Stimulated activated naive CD8-positive, alpha-beta T cell treated with anti-CD3 and anti-CD28 coated beads, Interleukin-15, Interleukin-2, amounts not matched to agents 100 ng/mL and 50 ng/mL, for 24 hours (primary cell): ENCODE measurements at regions not wholly inside any gene's neighbourhood (a gene's known extent, or its start where the extent isn't known, plus 50 kb on each side); places are given as distances from the start of the nearest gene placed in this dataset.
A peak's percentile ranks its signal among the peaks of the same experiment; 100 is the strongest.

ENCODE experiments used
- H3K27ac Mint-ChIP-seq: one replicate; pipeline ENCODE4 v1.8.0; 2021; ENCODE audit warnings: mild to moderate bottlenecking, mixed read lengths
- H3K27me3 Mint-ChIP-seq: one replicate; pipeline ENCODE4 v1.8.0; 2021; ENCODE audit warnings: mixed read lengths
- H3K36me3 Mint-ChIP-seq: one replicate; pipeline ENCODE4 v1.8.0; 2021; ENCODE audit warnings: low read depth, mixed read lengths
- H3K4me1 Mint-ChIP-seq: one replicate; pipeline ENCODE4 v1.8.0; 2021; ENCODE audit warnings: low read depth, mixed read lengths
- H3K4me3 Mint-ChIP-seq: one replicate; pipeline ENCODE4 v1.8.0; 2021; ENCODE audit warnings: mild to moderate bottlenecking, mixed read lengths
- H3K9me3 Mint-ChIP-seq: one replicate; pipeline ENCODE4 v1.8.0; 2021; ENCODE audit warnings: mixed read lengths

DNA sequence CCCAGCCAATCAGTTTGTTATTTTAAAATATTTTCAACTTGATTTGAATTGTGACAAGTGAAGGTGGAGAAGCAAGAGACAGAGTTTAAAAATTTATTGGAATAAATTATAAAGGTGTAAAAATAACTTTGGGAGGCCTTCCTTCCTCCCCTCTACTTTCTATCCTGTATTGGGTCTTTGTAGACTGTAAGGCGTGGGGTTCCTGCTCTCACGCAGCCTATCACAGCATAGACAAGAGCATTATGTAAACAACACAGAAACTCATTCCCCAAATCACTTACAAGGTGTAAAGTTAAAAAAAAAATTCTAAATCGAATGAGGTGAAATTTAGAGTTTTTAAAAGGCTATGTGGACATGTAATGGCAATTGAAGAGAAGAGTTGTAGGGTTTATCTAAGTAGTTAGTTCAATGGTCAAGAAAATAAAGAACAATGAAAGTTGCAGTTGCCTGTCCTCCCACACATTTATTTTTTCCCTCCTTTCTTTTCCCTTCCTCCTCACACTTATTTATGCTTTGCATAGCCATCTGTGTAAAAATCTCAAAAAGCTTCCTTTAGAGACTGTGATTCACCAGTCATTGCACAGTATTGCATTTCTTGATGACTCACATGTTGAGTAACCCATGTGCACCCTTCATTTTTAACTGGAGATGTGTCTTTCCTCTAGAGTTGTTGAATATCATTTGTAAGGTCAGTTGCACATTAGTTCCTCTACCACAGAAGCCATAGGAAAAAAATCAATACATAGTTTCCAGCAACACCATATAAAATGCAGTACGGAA, 242.2 kb downstream of the PTPRC start:
- Mint-ChIP-seq H3K27me3 (no peaks in the 10 kb centered on the region), H3K9me3 (peaks cover 17% of the 10 kb centered on the region), H3K27ac (peak overlapping the region; percentile 93), H3K4me1 (peaks cover 52% of the 10 kb centered on the region), H3K36me3 (peaks cover 25% of the 10 kb centered on the region), H3K4me3 (peak overlapping the region; percentile 72)

DNA sequence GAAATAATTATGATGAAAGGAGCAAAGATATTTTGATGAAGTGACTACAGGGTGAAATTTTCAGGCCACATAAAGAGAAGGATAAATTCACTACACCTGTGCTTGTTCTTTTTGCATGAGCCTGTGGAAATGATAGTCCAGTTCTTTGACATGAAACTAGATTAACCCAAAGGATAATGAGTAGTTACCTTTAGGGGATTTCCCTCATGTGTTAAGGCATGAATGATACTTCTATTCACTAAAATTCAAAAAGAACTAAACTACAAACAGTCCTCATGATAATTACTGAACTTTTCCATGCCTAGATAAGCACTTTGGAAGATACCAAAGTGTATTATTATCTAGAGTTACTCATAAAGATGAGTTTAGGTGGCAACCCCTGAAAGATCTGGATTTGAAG, 244.3 kb downstream of the PTPRC start:
- Mint-ChIP-seq H3K27ac (peak overlapping the region; percentile 45), H3K4me3 (no peak overlapping the region), H3K27me3 (no peaks in the 10 kb centered on the region), H3K4me1 (peaks cover 58% of the 10 kb centered on the region), H3K9me3 (peaks cover 14% of the 10 kb centered on the region), H3K36me3 (peaks cover 20% of the 10 kb centered on the region)

DNA sequence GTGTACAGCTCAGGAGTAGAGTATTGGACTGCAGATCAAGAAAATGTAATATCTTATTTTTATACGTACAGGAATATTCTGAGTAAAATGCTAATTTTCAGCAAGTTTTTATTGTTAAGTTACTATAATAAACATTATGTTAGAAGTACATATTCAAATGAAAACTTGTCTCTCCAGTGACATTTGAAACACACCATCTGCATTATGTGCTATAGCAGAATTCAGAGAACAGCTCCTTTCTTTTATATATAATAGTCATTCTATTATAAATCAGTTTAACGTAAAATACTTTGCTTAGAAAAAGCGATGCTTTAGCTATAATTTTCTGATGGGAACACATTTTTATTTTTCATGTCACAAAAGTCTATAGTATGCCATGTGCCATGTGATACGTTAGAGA, 249.0 kb downstream of the PTPRC start:
- Mint-ChIP-seq H3K27me3 (no peaks in the 10 kb centered on the region), H3K4me1 (peaks cover 23% of the 10 kb centered on the region), H3K27ac (no peak overlapping the region), H3K36me3 (peaks cover 8% of the 10 kb centered on the region), H3K4me3 (no peak overlapping the region), H3K9me3 (no peaks in the 10 kb centered on the region)

DNA sequence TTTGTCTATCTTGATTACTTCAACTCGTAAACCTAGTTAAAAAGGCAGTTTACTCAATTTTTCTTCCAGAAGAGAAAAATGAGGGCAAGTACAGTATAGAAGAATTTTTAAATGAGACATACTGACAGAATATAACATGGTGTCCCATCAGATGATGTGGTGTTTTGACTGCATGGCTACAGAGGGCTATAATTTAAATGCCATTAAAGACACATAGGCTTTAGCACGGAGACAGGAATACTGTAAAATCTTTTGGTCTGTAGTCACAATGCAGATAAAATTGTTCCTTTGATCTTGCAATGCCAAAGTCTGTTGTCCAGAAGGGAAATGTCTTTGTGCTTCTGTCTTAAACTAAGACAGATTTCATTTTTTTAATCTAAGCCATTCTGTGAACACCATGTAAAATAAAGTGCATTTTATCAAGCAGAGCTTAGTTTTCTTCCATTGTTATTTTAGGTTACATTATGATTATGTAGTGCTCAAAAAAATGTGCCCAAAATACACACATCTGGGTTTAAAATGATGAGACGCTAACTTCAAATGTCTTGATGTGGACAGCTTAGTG, 249.6 kb downstream of the PTPRC start:
- H3K36me3 Mint-ChIP-seq: peaks cover 14% of the 10 kb centered on the region
- H3K4me1 Mint-ChIP-seq: peaks cover 19% of the 10 kb centered on the region
- H3K27me3 Mint-ChIP-seq: no peaks in the 10 kb centered on the region
- no peak overlapping the region for H3K27ac Mint-ChIP-seq
- no peaks in the 10 kb centered on the region for H3K9me3 Mint-ChIP-seq
- no peak overlapping the region for H3K4me3 Mint-ChIP-seq

DNA sequence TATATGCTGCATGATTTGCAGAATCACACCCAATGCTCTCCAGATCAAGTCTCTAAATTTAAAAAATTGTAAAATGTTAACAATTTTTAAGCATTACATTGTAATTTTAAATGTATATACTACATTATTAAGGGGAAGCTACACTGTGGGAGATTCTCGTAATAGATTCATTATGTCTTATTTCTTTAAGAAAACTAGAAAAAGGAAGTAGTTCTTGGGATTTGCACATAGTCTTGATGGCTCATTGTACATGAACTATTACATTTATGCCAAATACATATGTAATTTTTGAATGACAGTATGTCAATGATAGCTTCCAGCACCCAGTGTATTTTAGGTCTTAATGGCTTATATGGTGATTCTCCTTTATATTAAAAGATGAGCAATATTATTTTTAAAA, 250.3 kb downstream of the PTPRC start:
- no peak overlapping the region for H3K4me3 Mint-ChIP-seq
- no peaks in the 10 kb centered on the region for H3K9me3 Mint-ChIP-seq
- no peak overlapping the region for H3K27ac Mint-ChIP-seq
- H3K4me1 Mint-ChIP-seq: peaks cover 19% of the 10 kb centered on the region
- H3K36me3 Mint-ChIP-seq: peaks cover 19% of the 10 kb centered on the region
- H3K27me3 Mint-ChIP-seq: no peaks in the 10 kb centered on the region

DNA sequence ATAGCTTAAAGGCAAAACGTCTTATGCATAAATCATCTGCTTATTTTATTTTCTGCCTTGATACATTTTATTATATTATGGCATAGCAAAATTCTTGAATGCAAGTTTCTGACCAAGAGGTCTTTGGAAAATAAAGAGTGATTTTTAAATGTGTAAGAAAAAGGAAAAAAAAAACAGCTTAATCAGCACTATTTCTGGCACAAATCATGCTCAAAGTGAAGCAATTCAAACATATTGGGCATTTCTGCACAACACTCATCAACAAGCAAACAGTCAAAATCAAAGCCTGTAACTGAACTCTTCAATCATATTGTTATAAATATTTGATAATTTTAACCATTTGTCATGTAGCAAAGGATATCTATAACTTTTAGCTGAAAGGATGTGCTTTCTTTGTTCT, 250.9 kb downstream of the PTPRC start:
- Mint-ChIP-seq H3K27ac (no peak overlapping the region), H3K4me1 (peaks cover 19% of the 10 kb centered on the region), H3K36me3 (peaks cover 19% of the 10 kb centered on the region), H3K27me3 (no peaks in the 10 kb centered on the region), H3K4me3 (no peak overlapping the region), H3K9me3 (no peaks in the 10 kb centered on the region)

DNA sequence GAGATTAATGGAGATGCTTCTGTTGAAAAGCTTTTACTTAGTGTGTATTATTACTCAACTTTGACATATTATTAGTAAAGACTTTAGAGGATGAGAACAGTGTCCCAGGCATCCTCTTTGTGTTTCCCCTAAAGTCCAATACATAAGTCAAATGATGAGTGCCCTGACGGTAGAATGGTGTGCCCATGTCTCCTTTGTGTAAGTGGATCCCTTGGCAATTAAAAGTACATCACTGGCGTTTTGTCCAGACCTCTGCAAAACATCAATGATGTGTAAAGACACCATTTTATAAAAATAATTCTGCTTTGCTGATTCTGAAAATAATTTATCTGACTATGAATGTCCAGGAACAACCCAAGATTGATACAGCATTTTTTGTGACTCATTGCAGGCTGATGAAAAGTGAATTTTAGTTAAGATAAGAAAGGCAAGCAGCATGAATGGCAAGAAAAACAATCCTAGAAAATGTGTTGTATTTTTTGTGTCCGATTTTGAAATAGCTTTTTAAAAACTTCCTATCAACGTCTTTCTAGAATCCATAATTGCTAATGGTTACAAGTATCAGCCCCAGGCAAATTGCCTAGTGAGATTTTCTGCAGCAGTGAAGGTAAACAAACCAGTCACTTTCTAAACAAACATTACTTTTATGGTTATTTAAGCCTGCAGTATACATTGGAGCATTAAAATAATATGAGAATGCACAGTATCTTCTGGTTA, 251.5 kb downstream of the PTPRC start:
- Mint-ChIP-seq H3K27me3 (no peaks in the 10 kb centered on the region), H3K36me3 (peaks cover 20% of the 10 kb centered on the region), H3K4me3 (no peak overlapping the region), H3K27ac (no peak overlapping the region), H3K9me3 (no peaks in the 10 kb centered on the region), H3K4me1 (peaks cover 17% of the 10 kb centered on the region)

DNA sequence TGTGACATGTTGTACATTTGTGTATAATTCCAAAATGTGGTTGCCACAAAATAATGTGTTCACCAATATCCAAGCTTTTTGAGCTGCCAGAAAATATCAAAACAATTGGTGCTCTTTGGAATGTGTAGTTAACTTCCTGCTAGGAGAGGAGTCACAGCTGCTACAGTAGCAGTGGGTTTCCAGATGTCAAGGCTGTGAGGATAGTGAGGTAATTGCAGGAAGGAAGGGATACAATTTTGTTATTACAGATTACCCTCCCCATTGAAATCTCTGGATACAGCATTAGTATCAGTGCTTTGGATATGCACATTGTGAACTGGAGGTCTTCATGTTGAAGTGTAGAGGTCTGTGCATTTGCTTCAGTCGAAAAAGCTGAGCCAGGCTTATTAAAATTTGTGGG, 253.2 kb downstream of the PTPRC start:
- H3K4me3 Mint-ChIP-seq: no peak overlapping the region

DNA sequence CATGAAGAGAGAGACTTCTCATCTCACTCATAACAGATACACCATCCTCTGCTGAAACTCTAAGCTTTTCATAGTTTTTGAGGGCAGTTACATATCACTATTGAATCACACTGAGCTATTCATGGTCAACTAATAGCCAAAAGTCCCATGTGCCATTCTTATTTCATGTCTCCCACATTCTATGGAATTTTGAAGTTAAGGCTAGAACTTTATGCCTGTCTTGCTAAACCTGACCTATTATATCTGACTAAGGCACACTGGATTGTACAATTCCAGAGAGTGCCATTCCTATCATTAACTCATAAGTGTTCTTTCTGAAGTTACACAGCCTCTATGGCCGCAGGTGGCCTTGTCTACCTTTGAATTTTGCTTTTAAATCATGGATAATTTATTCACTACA, 254.3 kb downstream of the PTPRC start:
- H3K27ac Mint-ChIP-seq: no peak overlapping the region
- no peak overlapping the region for H3K4me3 Mint-ChIP-seq
- H3K27me3 Mint-ChIP-seq: no peaks in the 10 kb centered on the region
- H3K9me3 Mint-ChIP-seq: no peaks in the 10 kb centered on the region
- peaks cover 32% of the 10 kb centered on the region for H3K36me3 Mint-ChIP-seq
- H3K4me1 Mint-ChIP-seq: peaks cover 18% of the 10 kb centered on the region

More for the DNA sequence above, 253.2 kb downstream of the PTPRC start:
- Mint-ChIP-seq H3K27ac (no peak overlapping the region), H3K4me1 (peaks cover 14% of the 10 kb centered on the region), H3K36me3 (peaks cover 32% of the 10 kb centered on the region), H3K27me3 (no peaks in the 10 kb centered on the region), H3K9me3 (no peaks in the 10 kb centered on the region)

DNA sequence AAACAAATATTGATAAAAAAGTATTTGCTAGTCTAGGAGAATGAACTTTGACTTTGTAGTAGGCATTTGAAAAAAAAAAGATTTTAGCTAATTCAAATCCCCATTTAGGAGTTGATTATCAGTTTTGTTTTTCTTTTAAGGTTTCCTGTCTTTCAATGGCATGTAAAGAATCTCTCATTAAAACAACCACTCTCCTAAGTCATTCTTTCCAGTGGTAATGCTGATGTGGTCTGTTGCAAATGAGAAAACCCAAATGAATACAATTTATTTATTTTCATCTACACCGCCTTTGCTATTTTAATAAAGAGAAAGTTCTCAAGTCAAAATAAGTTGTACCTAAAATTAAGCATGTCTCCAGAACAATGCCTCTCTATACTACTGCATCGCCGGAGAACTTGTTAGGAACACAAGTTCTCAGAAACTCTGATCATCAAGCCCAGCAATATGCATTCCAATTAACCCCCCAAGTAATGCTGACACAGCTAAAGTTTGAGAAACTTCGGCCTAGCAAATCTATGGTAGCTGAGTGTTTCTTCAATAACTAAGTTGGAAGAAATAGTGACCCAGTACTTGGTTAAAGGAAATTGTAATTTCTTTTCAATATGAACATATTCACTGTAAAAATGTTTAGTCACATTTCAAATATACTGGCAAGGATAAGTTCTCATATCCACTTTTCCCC, 255.1 kb downstream of the PTPRC start:
- Mint-ChIP-seq H3K27me3 (no peaks in the 10 kb centered on the region), H3K4me1 (peaks cover 18% of the 10 kb centered on the region), H3K36me3 (peaks cover 32% of the 10 kb centered on the region), H3K27ac (no peak overlapping the region), H3K4me3 (no peak overlapping the region), H3K9me3 (no peaks in the 10 kb centered on the region)

DNA sequence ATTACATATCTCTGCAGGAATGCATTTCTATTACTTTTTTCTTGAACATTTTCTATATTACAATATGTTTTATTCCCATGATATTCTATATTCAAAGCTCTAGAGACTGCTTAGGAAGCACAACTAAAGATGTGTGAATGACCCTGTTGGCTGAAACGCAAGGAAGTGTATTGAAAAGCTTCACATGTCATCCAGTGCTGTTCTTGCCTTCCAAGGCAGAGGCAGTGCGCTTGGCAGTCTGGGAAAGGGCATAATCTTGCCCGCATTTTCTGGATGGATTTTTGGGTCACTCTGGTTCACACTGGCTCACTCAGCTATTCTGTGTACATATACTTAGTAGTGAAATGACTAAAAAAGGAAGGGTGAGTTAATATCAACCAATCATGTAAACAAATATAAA, 262.4 kb downstream of the PTPRC start:
- Mint-ChIP-seq H3K4me3 (no peak overlapping the region), H3K27me3 (no peaks in the 10 kb centered on the region), H3K4me1 (peaks cover 22% of the 10 kb centered on the region), H3K27ac (no peak overlapping the region), H3K9me3 (no peaks in the 10 kb centered on the region), H3K36me3 (peaks cover 25% of the 10 kb centered on the region)

DNA sequence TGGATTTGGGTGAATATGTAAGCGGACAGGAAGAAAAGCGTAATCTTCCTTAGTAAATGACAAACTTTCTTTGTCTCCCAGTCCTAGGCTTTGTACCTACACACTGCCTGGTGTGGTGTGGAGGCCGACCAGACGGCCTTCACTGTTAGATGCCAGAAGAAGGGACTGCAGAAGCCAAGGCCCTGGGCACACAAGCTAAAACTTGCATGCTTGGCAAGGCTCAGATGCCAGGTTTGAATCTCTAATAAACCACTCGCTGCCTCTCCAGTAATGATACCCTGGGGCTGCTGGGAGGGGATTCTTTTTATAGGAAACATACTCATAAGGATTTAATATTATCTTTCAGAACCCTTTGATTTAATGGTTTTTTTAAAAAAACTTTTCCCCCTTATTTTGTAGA, 263.8 kb downstream of the PTPRC start:
- Mint-ChIP-seq H3K9me3 (no peaks in the 10 kb centered on the region), H3K36me3 (peaks cover 21% of the 10 kb centered on the region), H3K27ac (no peak overlapping the region), H3K4me3 (no peak overlapping the region), H3K4me1 (peaks cover 29% of the 10 kb centered on the region), H3K27me3 (no peaks in the 10 kb centered on the region)

DNA sequence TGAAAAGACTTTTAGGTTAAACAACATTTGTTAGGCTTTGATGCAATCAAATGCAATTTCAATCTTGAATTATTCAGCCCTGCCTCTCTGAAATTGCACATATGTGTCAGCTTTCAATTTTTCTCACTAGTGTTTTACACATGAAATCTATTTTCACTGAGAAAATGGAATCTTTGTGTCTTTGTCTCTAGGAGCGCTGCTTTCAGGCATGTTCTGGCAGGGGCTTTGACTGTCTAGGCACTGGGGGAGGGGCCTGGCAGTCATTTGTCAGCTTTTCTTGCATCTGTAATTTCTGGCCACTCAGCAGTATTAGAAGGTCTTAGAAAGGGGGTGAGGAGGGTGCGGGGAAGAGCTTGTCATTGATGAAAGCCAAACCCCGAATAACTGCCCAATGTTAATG, 264.4 kb downstream of the PTPRC start:
- Mint-ChIP-seq H3K27me3 (no peaks in the 10 kb centered on the region), H3K4me1 (peaks cover 29% of the 10 kb centered on the region), H3K36me3 (peaks cover 21% of the 10 kb centered on the region), H3K27ac (no peak overlapping the region), H3K9me3 (no peaks in the 10 kb centered on the region), H3K4me3 (no peak overlapping the region)

DNA sequence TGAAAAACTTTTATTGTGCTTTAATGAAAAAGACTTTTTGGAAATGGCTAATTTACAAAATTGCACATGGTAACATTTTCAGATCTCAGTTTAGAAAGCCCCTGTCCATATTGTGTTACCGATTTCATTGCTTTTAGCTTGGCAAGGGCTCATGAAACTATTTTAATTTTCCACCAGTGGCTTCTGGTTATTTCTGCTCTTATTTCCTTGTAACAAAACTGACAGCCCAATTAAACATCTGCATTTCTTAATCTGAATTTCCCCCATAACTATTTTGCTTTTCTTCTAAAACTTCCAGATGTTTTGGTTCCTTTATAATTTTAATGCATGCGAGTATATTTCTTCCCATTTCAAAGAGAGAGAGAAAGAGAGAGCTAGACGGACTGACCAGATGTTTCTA, 264.8 kb downstream of the PTPRC start:
- Mint-ChIP-seq H3K27ac (peak overlapping the region; percentile 17), H3K4me1 (peaks cover 32% of the 10 kb centered on the region), H3K27me3 (no peaks in the 10 kb centered on the region), H3K9me3 (no peaks in the 10 kb centered on the region), H3K36me3 (peaks cover 24% of the 10 kb centered on the region), H3K4me3 (no peak overlapping the region)

DNA sequence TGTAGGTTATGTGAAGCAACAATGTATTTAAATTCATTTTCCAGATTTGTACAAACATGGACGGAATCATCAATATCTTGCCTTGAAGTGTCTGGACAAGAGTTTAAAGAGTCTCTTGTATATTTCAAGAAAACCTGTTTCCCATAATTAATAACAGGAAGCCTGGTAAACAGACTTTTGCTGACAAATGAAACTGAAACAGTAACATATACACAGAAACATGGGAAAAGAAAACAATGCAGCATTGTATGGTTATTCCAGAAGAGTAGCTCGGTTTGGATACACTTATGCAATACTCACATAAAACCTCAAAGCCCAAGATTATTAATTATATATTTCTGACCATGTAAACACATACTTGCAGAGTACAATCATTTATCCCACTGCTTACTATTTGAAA, 265.5 kb downstream of the PTPRC start:
- Mint-ChIP-seq H3K4me3 (no peak overlapping the region), H3K9me3 (no peaks in the 10 kb centered on the region), H3K36me3 (peaks cover 20% of the 10 kb centered on the region), H3K4me1 (peaks cover 33% of the 10 kb centered on the region), H3K27ac (no peak overlapping the region), H3K27me3 (no peaks in the 10 kb centered on the region)
